ENCODE measurements at regions not wholly inside any gene's neighbourhood (a gene's known extent, or its start where the extent isn't known, plus 50 kb on each side); places are given as distances from the start of the nearest gene placed in this dataset.

DNA sequence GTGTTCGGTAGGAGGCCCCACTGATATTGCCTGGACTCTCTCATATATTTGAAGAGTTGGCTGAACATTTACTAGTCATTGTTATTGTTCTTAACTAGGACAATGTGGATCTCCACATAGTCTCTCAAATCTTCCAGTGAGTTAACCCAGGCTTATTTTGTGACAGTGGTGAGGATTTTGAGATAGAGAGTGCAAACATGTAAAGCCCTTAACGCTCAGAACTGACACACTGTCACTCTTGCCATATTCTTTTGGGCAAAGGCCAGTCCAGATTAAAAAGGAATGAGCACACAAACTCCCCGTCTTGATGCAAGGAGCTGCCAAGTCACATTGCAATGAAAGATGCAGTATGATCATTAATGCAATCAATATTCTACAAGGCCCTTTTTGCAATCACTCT lies 431.9 kb upstream of the AZI2 start:
- TF ChIP-seq, protein P1, sequence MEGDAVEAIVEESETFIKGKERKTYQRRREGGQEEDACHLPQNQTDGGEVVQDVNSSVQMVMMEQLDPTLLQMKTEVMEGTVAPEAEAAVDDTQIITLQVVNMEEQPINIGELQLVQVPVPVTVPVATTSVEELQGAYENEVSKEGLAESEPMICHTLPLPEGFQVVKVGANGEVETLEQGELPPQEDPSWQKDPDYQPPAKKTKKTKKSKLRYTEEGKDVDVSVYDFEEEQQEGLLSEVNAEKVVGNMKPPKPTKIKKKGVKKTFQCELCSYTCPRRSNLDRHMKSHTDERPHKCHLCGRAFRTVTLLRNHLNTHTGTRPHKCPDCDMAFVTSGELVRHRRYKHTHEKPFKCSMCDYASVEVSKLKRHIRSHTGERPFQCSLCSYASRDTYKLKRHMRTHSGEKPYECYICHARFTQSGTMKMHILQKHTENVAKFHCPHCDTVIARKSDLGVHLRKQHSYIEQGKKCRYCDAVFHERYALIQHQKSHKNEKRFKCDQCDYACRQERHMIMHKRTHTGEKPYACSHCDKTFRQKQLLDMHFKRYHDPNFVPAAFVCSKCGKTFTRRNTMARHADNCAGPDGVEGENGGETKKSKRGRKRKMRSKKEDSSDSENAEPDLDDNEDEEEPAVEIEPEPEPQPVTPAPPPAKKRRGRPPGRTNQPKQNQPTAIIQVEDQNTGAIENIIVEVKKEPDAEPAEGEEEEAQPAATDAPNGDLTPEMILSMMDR (IDR thresholded peaks at IDR 0.05) = no peak
- no peak for TF ChIP-seq POLR2AphosphoS5 (IDR thresholded peaks at IDR 0.05)

Data from esophagus muscularis mucosa (tissue), 3 donors.